HG03571 (cell line): ENCODE measurements at regions not wholly inside any gene's neighbourhood (a gene's known extent, or its start where the extent isn't known, plus 50 kb on each side); places are given as distances from the start of the nearest gene placed in this dataset.
"Not testable (repeated sequence)": the region's sequence is repeated elsewhere in the genome, so short reads cannot be mapped to it uniquely, and the experiment has no call there.

ENCODE experiments used
- ATAC-seq: cut with Tn5 transposase; IDR thresholded peaks from one replicate; pipeline ENCODE4 v1.9.1; 2021; ENCODE audit not compliant: unreplicated experiment

- peak; percentile 50 for ATAC-seq
Observed at GRCh38 chr1:56135069-56135863, 444.1 kb downstream of the PLPP3 start.

GRCh38 chr1:56133522-56134472 lies 445.6 kb downstream of the PLPP3 start:
- peak; percentile 49 for ATAC-seq

- ATAC-seq = no peak
Observed at GRCh38 chr1:56132520-56132919, 446.8 kb downstream of the PLPP3 start.

- ATAC-seq = no peak
Observed at GRCh38 chr1:56129837-56130236, 449.5 kb downstream of the PLPP3 start.

GRCh38 chr1:56125316-56125715 lies 454.0 kb downstream of the PLPP3 start:
- ATAC-seq = no peak

- ATAC-seq = no peak
Observed at GRCh38 chr1:56123826-56124225, 455.5 kb downstream of the PLPP3 start.

- ATAC-seq = no peak
Observed at GRCh38 chr1:56123421-56123820, 455.9 kb downstream of the PLPP3 start.

GRCh38 chr1:56120021-56120420 lies 459.3 kb downstream of the PLPP3 start:
- ATAC-seq = no peak

- not testable (repeated sequence) for ATAC-seq
Observed at GRCh38 chr1:56118676-56119075, 460.7 kb downstream of the PLPP3 start.

- no peak for ATAC-seq
Observed at GRCh38 chr1:56115701-56116100, 463.7 kb downstream of the PLPP3 start.

- ATAC-seq = no peak
Observed at GRCh38 chr1:56113679-56114078, 465.7 kb downstream of the PLPP3 start.

GRCh38 chr1:56107275-56107638 lies 472.1 kb downstream of the PLPP3 start:
- no peak for ATAC-seq

GRCh38 chr1:56106531-56107274 lies 472.7 kb downstream of the PLPP3 start:
- no peak for ATAC-seq

- ATAC-seq = no peak
Observed at GRCh38 chr1:56105397-56105796, 474.0 kb downstream of the PLPP3 start.

GRCh38 chr1:56099766-56100265 lies 479.5 kb downstream of the PLPP3 start:
- no peak for ATAC-seq

GRCh38 chr1:56098946-56099345 lies 480.4 kb downstream of the PLPP3 start:
- no peak for ATAC-seq

- no peak for ATAC-seq
Observed at GRCh38 chr1:56097713-56098112, 481.6 kb downstream of the PLPP3 start.

- no peak for ATAC-seq
Observed at GRCh38 chr1:56095696-56096665, 483.4 kb downstream of the PLPP3 start.

- no peak for ATAC-seq
Observed at GRCh38 chr1:56094168-56094567, 485.2 kb downstream of the PLPP3 start.
